Neural progenitor cell (in vitro differentiated cells): ENCODE measurements at regions not wholly inside any gene's neighbourhood (a gene's known extent, or its start where the extent isn't known, plus 50 kb on each side); places are given as distances from the start of the nearest gene placed in this dataset. TPM values are rescaled to one million over a fixed set of nuclear protein-coding genes. Genes with fewer than 3 reads are reported as not detected.
A peak's percentile ranks its signal among the peaks of the same experiment; 100 is the strongest.
"Not testable (repeated sequence)": the region's sequence is repeated elsewhere in the genome, so short reads cannot be mapped to it uniquely, and the experiment has no call there.

Experiments used
- DNase-seq: peaks from one replicate; pipeline ENCODE4 v3.0.0-alpha.2; 2016; ENCODE audit warnings: low spot score
- H2AFZ ChIP-seq: fragments of 200-600 bp; sonication (generic); replicated peaks from 2 replicates; pipeline ENCODE4 v1.6.1; 2016; ENCODE audit warnings: antibody characterized with exemption
- H3F3A ChIP-seq: fragments of 200-600 bp; sonication (generic); 2 replicates; pipeline ENCODE4 v1.6.1; 2016; ENCODE audit warnings: antibody characterized with exemption, low read depth
- H3K27ac ChIP-seq: fragments of 200-600 bp; sonication (generic); 2 replicates; pipeline ENCODE4 v1.5.1; 2016; ENCODE audit warnings: mild to moderate bottlenecking
- H3K27me3 ChIP-seq: fragments of 200-600 bp; sonication (generic); 2 replicates; pipeline ENCODE4 v1.6.1; 2016; ENCODE audit warnings: mild to moderate bottlenecking, moderate library complexity
- H3K36me3 ChIP-seq: fragments of 200-600 bp; sonication (generic); 2 replicates; pipeline ENCODE4 v1.5.1; 2016
- H3K4me1 ChIP-seq: fragments of 200-600 bp; sonication (generic); 2 replicates; pipeline ENCODE4 v1.6.1; 2016; ENCODE audit warnings: mixed run types
- H3K4me2 ChIP-seq: fragments of 200-600 bp; sonication (generic); 2 replicates; pipeline ENCODE4 v1.6.1; 2016
- H3K4me3 ChIP-seq: fragments of 200-600 bp; sonication (generic); 2 replicates; pipeline ENCODE4 v1.5.1; 2016
- H3K79me2 ChIP-seq: fragments of 200-600 bp; sonication (generic); 2 replicates; pipeline ENCODE4 v1.6.1; 2016; ENCODE audit warnings: low read depth
- H3K9ac ChIP-seq: fragments of 200-600 bp; sonication (generic); 2 replicates; pipeline ENCODE4 v1.6.1; 2016
- H3K9me3 ChIP-seq: fragments of 200-600 bp; sonication (generic); 2 replicates; pipeline ENCODE4 v1.5.1; 2016; ENCODE audit warnings: low read depth
- H4K20me1 ChIP-seq: fragments of 200-600 bp; sonication (generic); 2 replicates; pipeline ENCODE4 v1.6.1; 2016; ENCODE audit warnings: low read depth
- H3K27ac Mint-ChIP-seq: 3 replicates; pipeline ENCODE4 v1.8.0; 2021; ENCODE audit warnings: mixed read lengths
- H3K27me3 Mint-ChIP-seq: 2 replicates; pipeline ENCODE4 v1.8.0; 2022; ENCODE audit warnings: low read depth, mild to moderate bottlenecking, inconsistent platforms, moderate library complexity, mixed read lengths; ENCODE audit not compliant: insufficient read depth
- H3K36me3 Mint-ChIP-seq: 3 replicates; pipeline ENCODE4 v1.8.0; 2021; ENCODE audit warnings: mixed read lengths
- H3K4me1 Mint-ChIP-seq: 3 replicates; pipeline ENCODE4 v1.8.0; 2021; ENCODE audit warnings: mixed read lengths
- H3K4me3 Mint-ChIP-seq: 3 replicates; pipeline ENCODE4 v1.8.0; 2021; ENCODE audit warnings: mild to moderate bottlenecking, moderate library complexity, mixed read lengths
- H3K9me3 Mint-ChIP-seq: 3 replicates; pipeline ENCODE4 v1.8.0; 2020; ENCODE audit warnings: mixed read lengths
- CTCF ChIP-seq: fragments of 200-600 bp; sonication (generic); IDR thresholded peaks from 2 replicates; pipeline ENCODE4 v1.5.1; 2017; ENCODE audit warnings: antibody characterized with exemption, mild to moderate bottlenecking
- EZH2 ChIP-seq: fragments of 200-600 bp; sonication (generic); IDR thresholded peaks from 2 replicates; pipeline ENCODE4 v1.6.1; 2017; ENCODE audit warnings: antibody characterized with exemption, mild to moderate bottlenecking, moderate library complexity
- EZH2phosphoT487 ChIP-seq: fragments of 200-600 bp; sonication (generic); IDR thresholded peaks from 2 replicates; pipeline ENCODE4 v1.6.1; 2017; ENCODE audit warnings: antibody characterized with exemption
- small RNA-seq: library from RNA; depleted of rRNA; stranded (forward); fragments of <200 nt; gene quantifications from one replicate; pipeline ENCODE3, GENCODE V24; 2015

DNA sequence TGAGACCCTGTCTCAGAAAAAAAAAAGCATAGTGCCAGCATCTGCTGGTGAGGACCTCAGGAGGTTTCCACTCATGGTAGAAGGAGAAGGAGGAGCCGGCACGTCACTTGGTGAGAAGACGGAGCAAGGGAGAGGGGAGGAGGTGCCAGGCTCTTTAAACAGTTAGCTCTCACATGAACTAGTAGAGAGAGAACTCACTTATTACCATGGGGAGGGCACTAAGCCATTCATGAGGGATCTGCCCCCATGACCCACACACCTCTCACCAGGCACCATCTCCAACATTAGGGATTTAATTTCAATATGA is 62.9 kb upstream of the VKORC1L1 start:
- Histone ChIP-seq H2AFZ (no peak overlapping the region), H3K4me1 (no peaks in the 10 kb centered on the region), H3K36me3 (no peaks in the 10 kb centered on the region), H3F3A (no peaks in the 10 kb centered on the region), H3K27ac (no peak overlapping the region), H3K9me3 (no peaks in the 10 kb centered on the region), H3K4me3 (no peak overlapping the region), H3K4me2 (no peak overlapping the region), H4K20me1 (no peaks in the 10 kb centered on the region), H3K9ac (no peak overlapping the region), H3K27me3 (no peaks in the 10 kb centered on the region), H3K79me2 (no peaks in the 10 kb centered on the region)
- H3K27me3 Mint-ChIP-seq = no peaks in the 10 kb centered on the region
- no peaks in the 10 kb centered on the region for H3K9me3 Mint-ChIP-seq
- TF ChIP-seq CTCF (no peak), EZH2 (no peak), EZH2phosphoT487 (no peak)
- no peak for DNase-seq
- no peak overlapping the region for H3K4me3 Mint-ChIP-seq
- H3K4me1 Mint-ChIP-seq = peaks cover 17% of the 10 kb centered on the region
- H3K27ac Mint-ChIP-seq = no peak overlapping the region
- H3K36me3 Mint-ChIP-seq = no peaks in the 10 kb centered on the region

DNA sequence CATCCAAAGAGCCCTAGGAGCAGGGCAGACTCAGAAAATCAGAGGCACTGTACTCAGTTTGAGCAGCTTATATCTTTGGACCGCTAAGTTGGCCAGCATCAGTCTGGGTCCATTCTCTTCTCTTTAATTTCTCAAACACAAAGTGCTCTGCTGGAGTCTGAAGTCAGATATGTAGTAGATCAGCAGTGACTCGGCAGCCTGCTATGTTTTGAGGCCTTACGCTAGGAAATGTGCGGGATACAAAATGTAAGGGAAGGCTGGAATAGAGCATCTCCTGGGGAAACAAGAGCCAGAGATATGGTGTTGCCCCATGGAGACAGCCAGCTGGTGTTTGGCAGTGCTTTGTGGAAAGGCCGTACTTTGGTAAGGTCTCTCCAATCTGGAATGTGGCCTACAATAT is 60.6 kb upstream of the VKORC1L1 start:
- H3K4me1 ChIP-seq = no peaks in the 10 kb centered on the region
- Mint-ChIP-seq H3K4me1 (peaks cover 10% of the 10 kb centered on the region), H3K36me3 (no peaks in the 10 kb centered on the region), H3K27me3 (no peaks in the 10 kb centered on the region), H3K9me3 (no peaks in the 10 kb centered on the region), H3K27ac (no peak overlapping the region), H3K4me3 (no peak overlapping the region)
- H3K9me3 ChIP-seq = no peaks in the 10 kb centered on the region
- no peak overlapping the region for H3K4me3 ChIP-seq
- H3K27ac ChIP-seq = no peak overlapping the region
- no peaks in the 10 kb centered on the region for H3K27me3 ChIP-seq
- H3K4me2 ChIP-seq = no peak overlapping the region
- TF ChIP-seq EZH2 (no peak), CTCF (no peak), EZH2phosphoT487 (no peak)
- no peaks in the 10 kb centered on the region for H3K36me3 ChIP-seq
- no peak overlapping the region for H3K9ac ChIP-seq
- no peaks in the 10 kb centered on the region for H3K79me2 ChIP-seq
- no peaks in the 10 kb centered on the region for H4K20me1 ChIP-seq
- no peaks in the 10 kb centered on the region for H3F3A ChIP-seq
- no peak for DNase-seq
- no peak overlapping the region for H2AFZ ChIP-seq

- H3K4me1 ChIP-seq, H4K20me1 ChIP-seq, H3K36me3 Mint-ChIP-seq, H3K9ac ChIP-seq, DNase-seq, H3F3A ChIP-seq, H3K4me3 Mint-ChIP-seq, H3K27me3 ChIP-seq, H3K36me3 ChIP-seq, H3K27me3 Mint-ChIP-seq, H3K4me1 Mint-ChIP-seq, H3K4me2 ChIP-seq, H2AFZ ChIP-seq, H3K27ac ChIP-seq, H3K9me3 ChIP-seq, H3K79me2 ChIP-seq, H3K9me3 Mint-ChIP-seq, H3K27ac Mint-ChIP-seq, H3K4me3 ChIP-seq: not testable (repeated sequence)
Measured at GRCh38 chr7:65814556-65815167, 58.2 kb upstream of the VKORC1L1 start.

GRCh38 chr7:65820287-65820950 is 52.5 kb upstream of the VKORC1L1 start:
- H3K9me3 ChIP-seq = no peaks in the 10 kb centered on the region
- H3K36me3 ChIP-seq = no peaks in the 10 kb centered on the region
- H3K4me1 Mint-ChIP-seq = no peaks in the 10 kb centered on the region
- no peaks in the 10 kb centered on the region for H3F3A ChIP-seq
- DNase-seq = peak; percentile 28
- no peaks in the 10 kb centered on the region for H3K36me3 Mint-ChIP-seq
- no peaks in the 10 kb centered on the region for H3K9me3 Mint-ChIP-seq
- TF ChIP-seq CTCF (peak; percentile 40), EZH2 (no peak)
- no peak overlapping the region for H3K9ac ChIP-seq
- no peak overlapping the region for H2AFZ ChIP-seq
- no peak overlapping the region for H3K27ac ChIP-seq
- H3K79me2 ChIP-seq = no peaks in the 10 kb centered on the region
- no peak overlapping the region for H3K4me3 Mint-ChIP-seq
- no peak overlapping the region for H3K4me2 ChIP-seq
- H3K27me3 Mint-ChIP-seq = peaks cover 5% of the 10 kb centered on the region
- no peaks in the 10 kb centered on the region for H3K4me1 ChIP-seq
- no peak overlapping the region for H3K4me3 ChIP-seq
- H3K27ac Mint-ChIP-seq = no peak overlapping the region
- no peaks in the 10 kb centered on the region for H4K20me1 ChIP-seq
- H3K27me3 ChIP-seq = no peaks in the 10 kb centered on the region

Small RNA genes in the stretch of these regions (small RNA-seq; reads per million reads assigned to genes)
- gene AC114501.1 (not detected), gene RNU6-912P (not detected), gene SNORA15B-2 (not detected), gene SNORA22 (0.39 reads per million, percentile 41 among the genes with 10 or more reads in this experiment)
